ENCODE measurements at regions not wholly inside any gene's neighbourhood (a gene's known extent, or its start where the extent isn't known, plus 50 kb on each side); places are given as distances from the start of the nearest gene placed in this dataset.
"Not testable (repeated sequence)": the region's sequence is repeated elsewhere in the genome, so short reads cannot be mapped to it uniquely, and the experiment has no call there.

DNA sequence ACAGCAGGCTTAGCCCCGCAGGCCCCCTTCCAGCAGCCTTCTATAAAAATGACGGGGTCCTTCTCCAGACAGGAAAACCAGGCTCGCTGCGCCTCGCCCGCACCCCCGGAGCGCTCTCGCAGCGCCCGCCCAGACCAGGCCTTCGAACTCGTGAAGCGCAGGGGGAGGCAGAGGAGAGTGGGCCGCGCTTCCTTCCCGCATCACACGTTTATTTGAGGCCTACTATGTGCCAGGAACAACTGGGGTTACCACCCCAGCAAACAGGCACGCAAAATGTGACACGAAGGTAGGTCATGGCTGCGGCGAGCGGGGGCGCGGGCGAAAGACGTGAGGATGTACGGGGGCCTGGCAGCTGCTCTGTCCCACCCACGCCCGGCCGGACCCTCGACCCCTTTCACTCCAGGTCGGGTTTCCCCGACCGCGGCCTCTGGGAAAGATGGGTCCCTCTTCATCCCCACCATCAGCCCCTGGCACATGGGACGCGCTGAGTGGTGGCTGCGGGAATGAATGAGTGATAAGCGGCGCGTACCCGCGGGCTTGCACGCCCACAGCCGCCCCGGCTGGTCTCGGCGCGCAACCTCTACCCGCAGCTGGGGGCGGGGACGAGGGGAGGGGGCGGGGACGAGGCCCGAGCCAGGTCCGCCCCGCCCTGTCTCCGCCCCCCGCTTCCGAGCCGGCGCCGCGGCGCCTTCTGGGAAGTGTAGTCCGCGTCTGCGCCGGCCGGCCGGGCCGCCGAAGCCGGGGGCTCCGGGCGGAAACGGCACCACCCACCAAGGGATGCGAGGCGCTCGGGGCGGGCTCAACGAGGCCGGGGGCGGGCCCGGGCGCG, 59.1 kb downstream of the ZNF467 start:
- DNase-seq = peak; percentile 88

DNA sequence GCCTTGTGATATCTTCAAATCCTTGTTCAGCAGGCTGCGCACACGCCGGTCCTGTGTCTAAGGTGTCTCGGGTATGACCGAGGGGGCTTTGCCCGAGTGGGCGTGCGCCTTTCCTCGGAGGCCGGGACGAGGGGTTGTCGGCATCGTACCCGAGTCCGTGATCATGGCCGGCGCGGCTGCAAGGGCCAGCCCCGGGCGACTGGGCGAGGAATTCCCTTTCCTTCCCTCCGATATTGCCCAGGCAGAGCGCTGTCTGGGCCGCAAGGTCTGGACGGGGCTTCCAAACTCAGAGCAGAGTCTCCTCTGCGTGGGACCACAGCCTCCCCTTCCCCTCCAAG, 59.7 kb downstream of the ZNF467 start:
- no peak for DNase-seq

DNA sequence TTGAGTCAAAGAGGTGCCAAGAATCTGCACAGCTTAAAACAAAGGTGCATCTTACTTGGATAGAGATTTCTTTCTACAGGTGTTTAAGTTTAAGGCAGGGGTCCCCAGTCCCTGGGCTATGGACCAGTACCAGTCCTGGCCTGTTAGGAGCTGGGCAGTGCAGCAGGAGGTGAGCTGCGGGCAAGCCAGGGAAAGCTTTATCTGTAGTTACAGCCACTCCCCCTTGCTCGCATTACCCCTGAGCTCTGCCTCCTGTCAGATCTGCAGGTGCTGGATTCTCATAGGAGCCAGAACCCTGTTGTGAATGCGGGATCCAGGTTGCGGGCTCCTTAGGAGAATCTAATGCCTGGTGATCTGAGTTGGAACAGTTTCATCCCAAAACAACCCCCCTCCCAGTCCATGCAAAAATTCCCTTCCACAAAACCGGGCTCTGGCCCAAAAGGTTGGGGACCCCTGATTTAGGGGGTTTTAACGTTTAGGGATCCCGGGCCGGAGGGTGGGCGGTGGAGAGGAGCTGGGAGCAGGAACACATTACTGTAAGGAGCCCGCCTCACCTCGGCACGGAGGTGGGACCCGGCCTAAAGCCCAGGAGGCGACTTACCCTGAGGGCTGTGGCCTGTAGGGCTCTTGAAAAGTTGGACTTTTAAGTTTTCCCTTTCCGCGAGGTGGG, 60.2 kb downstream of the ZNF467 start:
- DNase-seq = no peak

DNA sequence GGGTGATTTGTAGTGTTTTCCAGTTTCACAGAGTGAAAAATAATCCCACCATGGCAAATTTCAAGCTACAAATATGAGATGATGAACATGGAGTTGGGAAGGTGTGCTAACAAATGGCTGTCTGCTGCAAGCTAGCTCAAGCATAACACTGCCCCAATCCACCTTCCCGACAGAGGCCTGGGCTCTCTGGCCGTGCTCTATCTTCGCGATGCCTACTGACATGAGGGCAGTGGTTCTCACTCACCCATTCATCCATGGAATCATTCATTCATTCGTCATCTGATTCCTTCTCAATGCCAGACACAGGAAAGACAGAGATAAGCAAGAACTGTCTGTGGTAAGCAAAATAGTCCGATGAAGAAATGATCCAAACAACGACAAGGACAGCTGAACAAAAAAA, 65.4 kb downstream of the ZNF467 start:
- no peak for DNase-seq

DNA sequence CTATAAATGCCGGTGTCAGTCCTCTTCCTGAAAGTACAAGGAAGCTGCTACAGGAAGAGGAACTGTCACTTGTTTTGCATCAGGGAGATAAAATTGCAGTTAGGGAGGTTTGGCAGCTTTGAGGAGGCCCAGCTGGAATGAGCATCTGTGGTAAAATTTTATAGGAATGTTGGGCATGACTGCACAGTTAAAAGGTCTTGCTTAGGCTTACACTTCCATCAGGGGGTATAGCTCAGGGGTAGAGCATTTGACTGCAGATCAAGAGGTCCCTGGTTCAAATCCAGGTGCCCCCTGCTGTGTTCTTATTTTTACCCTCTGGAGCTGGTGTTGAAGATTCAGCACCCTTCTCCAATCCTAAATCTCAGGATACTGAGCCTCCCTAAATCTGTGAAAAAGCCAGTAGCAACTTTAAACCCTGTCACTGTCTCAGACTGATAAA, 65.9 kb downstream of the ZNF467 start:
- DNase-seq = no peak

DNA sequence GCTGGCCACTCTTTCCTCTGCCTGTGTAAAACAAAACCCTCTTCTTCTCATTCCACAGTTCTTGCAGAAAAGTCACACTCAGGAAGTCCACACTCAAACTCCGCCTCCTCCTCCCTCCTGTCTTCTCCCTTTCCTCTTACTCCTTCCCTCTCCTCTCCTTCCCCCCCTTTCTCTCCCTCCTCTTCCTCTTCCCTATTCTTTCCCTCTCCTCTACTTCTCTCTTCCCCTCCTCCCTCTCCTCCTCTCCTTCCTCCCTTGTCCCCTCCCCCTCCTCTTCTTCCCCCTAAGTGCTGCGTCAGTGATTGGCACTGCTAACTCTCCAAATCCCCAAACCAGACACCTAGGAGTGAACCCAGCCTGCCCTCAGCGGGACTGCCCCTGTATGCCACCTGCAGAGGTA, 67.0 kb downstream of the ZNF467 start:
- no peak for DNase-seq

DNA sequence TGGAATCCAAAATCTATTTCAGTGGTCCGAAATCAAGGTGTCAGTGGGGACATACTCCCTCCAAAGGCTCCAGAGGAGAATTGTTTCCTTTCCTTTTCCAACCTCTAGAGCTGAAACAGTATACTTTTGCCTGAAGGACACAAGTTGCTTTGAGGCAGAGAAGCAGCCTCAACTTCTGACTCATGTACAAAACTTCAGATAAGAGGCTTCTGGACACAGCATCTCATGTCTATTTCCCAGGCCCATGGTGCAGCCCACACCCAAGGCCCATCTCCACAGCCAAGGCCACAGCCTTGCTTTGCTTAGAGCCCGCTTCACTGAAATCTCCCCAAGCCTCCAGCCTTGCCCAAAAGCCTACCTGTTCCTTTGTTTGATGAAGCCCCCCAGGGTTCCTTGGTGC, 68.9 kb downstream of the ZNF467 start:
- DNase-seq = no peak

DNA sequence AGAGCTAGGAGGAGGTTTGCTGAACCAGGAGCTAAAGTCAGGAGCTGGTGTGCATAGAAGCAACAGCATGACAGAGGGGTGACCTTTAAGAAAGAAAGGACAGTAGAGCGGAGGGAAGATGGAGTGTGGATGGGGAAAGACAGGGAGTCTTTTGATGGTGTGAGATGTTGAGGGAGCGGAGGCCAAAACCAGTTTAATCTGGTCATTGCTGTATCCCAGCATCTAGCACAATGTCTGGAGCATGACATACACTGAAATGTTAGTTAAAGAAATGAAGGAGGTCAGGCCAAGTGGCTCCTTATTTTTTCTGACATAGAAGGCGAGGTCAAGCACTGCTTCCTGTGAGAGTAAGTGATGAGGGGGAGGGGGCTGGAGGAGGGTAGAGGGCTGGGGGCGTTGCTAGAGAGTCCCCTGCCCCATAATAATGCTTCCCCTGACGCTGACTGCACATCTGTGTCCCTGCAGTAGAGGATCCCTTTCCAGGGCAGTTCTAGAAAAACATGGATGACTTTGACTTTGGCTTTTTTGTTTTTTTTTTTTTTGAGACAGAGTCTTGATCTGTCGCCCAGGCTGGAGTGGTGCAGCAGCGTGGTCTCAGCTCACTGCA, 70.2 kb downstream of the ZNF467 start:
- DNase-seq = no peak

DNA sequence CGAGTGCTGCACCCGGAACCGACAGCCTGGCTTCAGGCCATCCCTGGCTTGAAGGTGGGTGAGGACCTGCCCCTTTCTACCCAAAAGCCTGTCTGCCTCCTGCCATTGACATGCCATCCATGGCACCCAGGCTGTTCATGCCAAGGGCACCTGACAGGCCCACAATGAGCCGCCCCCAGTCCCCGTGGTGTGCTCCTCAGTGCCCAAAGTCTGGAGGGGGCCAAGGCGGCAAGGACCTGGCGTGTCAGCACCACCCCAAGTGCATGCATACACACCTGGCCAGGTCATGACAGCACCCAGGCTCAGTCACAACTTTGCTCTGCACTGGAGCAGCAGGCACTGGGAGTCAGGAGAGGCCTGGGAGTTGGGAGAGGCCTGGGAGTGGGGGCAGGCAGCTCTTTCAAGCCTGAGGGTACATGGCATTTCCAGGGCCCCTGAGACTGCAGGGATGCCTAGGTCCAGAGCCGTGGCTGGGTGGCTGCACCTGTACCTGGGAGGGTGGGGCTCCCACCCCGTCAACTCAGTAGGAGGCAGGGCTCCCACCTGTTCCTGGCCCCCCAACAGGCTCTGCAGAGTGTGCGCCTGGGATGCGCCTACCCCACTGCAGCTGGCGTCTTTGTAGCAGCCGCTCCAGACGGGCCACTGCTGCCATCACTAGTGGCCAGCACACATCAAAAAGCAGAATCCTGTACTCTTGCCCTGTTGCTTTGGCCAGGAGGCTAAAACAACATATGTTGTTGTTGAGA, 71.7 kb downstream of the ZNF467 start:
- DNase-seq = no peak

DNA sequence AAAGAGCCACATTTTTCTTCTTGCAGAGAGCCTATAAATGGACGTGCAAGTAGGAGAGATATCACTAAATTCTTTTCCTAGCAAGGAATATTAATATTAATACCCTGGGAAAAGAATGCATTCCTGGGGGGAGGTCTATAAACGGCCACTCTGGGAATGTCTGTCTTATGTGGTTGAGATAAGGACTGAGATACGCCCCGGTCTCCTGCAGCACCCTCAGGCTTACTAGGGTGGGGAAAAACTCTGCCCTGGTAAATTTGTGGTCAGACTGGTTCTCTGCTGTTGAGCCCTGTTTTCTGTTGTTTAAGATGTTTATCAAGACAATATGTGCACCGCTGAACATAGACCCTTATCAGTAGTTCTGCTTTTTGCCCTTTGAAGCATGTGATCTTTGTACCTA, 75.6 kb downstream of the ZNF467 start:
- not testable (repeated sequence) for DNase-seq

DNA sequence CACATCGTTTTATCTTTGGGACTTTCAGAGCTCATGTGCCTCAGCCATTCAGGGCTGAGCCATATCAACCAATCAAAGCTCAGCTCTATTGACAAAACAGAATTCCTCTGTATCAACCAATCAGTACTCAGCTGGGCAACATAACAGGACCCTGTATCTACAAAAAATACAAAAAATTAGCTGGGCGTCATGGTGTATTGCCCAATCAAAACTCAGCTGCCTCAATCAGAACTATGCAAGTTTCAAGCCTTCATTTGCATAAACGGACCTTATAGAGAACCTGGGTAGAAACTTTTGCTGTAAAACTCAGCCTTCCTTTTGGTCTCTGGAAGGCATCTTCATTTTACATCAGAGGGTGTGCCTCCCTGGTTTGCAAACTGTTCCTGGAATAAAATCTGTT, 77.1 kb downstream of the ZNF467 start:
- DNase-seq = no peak

DNA sequence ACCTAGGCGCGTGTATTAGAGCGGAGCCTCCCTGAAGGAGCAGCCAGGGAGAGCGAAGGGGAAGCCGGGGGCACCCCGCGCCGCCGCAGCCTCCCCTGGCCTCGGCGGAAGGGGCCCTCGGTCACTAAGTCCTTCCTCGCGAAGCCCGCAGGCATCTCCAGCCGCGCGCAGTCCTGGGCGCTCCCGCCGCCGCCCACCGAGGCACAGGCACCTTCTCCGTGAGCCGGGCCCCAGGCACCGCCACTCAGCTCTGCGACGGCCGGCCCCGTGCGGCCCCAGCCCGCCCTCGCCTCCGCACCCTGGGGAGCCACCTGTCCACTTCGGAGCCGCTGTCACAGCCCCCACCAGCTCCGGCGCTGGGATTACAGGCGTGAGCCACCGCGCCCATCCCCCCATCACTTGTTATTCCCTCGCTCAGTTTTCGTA, 80.8 kb downstream of the ZNF467 start:
- no peak for DNase-seq

DNA sequence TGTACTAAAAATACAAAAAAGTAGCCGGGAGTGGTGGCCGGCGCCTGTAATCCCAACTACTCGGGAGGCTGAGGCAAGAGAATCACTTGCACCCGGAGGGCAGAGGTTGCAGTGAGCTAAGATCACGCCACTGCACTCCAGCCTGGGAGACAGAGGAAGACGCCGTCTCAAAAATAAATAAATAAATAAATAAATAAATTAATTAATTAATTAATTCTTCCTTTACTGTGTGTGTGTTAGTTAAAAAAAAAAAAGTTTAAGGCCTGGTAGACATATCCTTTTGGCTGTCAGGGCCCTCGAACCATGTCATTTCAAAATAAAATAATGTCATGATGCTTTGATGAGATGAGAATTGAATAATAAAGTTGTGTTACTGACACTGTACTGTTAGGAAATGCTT, 81.3 kb downstream of the ZNF467 start:
- DNase-seq = no peak

DNA sequence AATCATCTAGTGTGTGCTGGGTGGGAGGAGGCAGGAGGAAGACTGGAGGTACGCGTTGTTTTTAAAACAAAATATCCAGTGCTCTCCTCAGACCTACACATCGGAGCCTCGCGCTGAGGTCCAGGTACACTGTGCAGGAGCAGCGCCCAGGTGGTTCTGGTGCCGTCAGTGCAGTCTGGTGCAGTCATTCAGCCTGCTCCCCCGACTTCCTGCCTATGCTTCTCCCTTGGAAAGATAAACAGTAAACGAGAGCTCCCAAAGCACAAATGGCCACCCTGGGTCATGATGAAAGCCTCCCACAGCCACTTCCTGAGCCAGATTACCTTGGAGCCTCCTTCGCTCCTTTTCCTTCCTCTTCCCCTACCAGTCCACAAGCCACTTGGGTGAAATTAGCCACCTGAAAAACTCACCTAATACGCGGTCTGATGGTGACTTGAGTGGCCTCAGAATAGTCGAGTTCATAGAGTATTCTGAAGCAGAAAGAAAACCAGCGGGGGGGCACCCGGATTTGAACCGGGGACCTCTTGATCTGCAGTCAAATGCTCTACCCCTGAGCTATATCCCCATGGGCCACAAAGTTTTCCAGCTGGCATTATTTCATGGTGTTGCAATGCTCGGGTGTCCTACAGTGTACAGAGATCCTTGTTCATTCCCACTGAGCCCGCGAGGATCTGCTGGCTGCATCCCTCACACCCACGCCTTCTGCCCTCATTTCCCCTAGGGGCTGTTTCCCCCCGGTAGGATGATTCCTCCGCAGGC, 82.5 kb downstream of the ZNF467 start:
- DNase-seq = no peak

DNA sequence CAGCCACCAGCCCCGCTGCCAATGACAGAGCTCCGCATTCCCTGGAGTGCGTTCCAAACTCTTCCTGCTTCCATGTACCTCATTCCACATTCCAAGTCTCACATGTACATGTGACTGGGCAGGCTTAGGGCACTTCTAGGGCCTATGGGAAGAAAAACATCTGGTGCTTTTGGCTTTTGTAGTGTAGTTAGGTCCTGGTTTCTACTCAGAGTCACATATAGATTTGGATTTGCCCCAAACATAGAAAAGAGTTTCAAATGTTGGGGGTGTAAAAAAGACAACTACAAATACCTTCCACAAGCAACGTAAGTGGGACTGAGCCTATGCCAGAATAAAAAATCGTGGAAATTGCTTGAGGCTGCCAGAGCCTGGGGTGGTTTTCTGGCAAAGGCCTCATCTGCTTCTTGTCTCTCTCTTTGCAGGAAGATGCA, 84.1 kb downstream of the ZNF467 start:
- DNase-seq = no peak

DNA sequence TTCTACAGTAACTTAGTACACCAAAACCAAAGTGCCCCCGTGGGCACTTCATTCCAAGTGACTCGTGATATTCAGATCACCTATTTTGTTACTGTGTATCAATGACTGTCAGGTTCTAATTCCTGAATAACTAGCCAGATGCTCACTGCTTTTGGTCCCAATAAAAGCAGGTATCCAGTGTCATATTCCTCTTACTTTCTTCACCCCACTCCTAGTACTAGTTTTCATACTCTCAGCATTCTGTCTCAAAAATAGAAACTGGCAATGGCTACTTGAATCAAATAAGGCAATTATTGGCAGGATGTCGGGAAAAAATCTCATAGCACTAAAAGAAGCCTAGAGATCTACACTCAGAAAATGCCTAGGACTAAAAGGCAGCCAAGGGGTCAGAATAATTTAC, 84.6 kb downstream of the ZNF467 start:
- no peak for DNase-seq

DNA sequence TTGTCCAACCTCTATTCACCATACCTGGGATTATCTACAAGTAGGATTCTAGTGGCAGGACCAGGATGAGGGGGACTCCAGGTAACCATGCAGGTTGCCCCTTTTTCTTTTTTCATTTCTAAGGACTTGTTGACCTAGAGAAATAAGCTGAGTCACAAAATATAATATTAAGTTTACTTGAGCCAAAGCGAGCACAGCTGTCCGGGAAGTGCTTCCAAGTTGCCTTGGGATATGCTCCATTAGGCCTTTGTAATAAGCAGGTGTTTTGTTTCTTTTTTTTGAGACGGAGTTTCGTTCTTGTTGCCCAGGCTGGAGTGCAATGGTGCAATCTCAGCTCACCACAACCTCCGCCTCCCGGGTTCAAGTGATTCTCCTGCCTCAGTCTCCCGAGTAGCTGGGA, 85.6 kb downstream of the ZNF467 start:
- DNase-seq = not testable (repeated sequence)

DNA sequence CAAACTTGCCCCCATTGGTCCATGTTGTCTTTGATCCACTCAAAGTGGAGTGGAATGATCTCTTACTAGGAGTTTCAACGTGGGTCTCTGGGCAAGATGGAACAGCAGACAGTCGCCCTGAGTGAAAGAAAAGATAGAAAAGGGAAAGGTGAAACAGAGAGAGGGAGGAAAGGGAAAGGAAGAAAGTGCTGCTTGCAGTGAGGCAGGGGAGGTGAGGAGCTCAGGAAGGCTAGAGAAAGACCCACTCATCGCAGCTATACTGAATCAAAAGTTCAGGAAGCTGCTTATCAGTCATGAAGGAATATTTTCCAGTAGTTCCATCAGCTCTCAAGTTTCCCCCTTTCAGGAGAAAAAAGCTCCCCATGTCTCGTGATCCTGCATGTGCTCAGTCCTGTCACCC, 86.9 kb downstream of the ZNF467 start:
- no peak for DNase-seq

DNA sequence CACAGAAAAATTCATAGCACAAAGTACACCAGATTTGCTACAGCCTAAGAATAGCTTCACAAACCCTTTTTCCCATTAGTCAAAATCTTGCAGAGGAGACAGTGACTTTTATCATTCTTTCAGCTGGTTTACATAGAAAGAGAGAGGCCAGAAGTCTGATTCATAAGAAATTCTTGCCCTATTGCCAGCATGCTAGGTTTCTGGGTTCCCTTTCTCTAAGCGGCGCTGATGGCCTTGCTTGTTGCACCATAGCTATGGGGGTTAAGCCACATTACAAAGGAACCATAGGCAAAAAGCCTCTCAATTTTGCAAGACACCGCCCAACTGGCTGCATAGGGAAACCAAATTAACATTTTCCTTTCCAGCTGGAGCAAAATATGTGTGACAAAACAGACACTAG, 87.4 kb downstream of the ZNF467 start:
- DNase-seq = no peak

DNA sequence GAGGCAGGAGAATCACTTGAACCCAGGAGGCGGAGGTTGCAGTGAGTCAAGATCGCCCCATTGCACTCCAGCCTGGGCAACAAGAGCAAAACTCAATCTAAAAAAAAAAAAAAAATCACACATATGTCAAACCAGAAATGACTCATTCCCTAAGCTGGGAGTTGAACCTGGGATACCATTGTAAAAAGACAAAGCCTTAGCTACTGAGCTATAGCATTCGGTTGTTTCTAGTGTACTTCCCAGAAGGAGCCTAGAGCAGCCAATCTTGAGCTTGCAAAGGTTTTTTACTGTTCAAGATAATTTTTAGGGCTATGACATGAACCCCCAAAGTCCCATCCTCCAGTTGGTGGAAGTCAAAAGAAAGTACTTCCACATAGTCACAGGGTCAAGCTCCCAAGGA, 87.9 kb downstream of the ZNF467 start:
- no peak for DNase-seq

DNA sequence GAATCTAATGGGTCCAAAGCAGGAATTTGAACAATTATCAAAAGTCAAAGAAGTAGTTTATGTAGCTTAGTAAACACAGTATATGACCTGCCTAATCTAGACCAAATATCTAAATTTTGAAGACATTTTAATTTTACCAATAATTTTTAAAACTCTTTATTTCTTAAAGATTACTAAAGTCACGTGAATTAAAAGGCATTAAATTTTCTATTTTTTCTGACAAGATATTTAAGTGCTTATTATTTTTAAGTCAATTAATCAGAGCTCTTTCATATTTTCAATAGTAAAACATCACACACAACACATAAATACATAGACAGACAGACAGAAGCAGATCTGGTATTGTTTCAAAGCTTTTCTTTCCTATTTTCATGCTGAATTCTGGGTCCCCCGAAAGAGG, 89.5 kb downstream of the ZNF467 start:
- DNase-seq = no peak

DNA sequence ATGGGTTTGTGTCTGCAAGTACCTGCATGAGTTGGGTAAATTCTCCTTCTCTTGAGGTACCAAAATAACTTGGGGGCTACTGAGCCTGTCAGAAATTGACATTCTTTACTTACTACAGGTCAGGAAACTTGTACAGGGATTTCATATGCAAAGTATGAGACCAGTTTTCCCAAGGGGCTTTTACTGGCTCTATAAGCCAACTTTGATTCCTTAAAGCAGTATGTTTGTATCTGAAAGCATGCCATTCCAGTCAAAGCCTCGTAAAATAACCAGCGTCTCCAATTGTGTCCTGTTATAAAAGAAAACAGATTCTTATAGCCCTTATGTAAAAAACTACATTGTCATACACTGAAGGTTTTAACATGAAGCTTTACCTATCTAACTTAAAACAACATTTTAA, 90.2 kb downstream of the ZNF467 start:
- no peak for DNase-seq

DNA sequence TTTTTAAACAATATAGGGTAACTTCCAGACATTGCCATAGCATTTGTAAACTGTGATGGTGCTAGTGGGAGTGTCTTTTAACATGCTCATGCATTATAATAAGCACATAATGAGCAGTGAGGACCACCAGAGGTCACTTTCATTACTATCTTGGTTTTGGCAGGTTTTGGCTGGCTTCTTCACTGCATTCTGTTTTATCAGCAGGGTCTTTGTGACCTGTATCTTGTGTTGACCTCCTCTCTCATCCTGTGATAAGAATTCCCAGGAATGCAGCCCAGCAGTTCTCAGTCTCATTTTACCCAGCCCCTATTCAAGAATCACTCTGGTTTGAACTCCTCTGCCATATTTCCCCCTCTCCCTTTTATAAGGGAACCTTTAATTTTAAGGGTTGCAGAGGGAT, 91.3 kb downstream of the ZNF467 start:
- DNase-seq = no peak
